ENCODE measurements at regions not wholly inside any gene's neighbourhood (a gene's known extent, or its start where the extent isn't known, plus 50 kb on each side); places are given as distances from the start of the nearest gene placed in this dataset.
"Not testable (repeated sequence)": the region's sequence is repeated elsewhere in the genome, so short reads cannot be mapped to it uniquely, and the experiment has no call there.

DNA sequence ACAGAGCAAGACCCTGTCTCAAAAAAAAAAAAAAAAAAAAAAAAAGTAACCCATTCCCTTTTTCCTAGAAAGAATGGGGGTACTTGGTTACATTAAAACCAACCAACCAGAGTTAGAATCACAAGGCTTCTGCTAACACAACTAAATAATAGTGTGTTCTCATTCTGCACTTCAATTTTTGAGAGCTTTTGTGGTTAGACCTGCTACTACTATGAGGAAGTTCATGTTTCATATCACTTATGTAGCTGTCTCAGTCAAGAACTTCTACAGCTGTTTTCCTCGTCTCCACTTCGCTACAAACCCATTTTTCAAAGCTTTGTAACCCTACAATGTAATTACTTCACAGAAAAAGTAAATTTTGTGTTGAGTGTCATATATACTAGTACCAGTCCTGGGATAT is 58.3 kb downstream of the PDHA2 start:
- DNase-seq (ENCODE audit: low read depth in 4 of 4, low spot score in 3 of 4): no peak

GRCh38 chr4:95909211-95909610 is 69.3 kb downstream of the PDHA2 start:
- no peak for DNase-seq (ENCODE audit: low read depth in 4 of 4, low spot score in 3 of 4)

DNA sequence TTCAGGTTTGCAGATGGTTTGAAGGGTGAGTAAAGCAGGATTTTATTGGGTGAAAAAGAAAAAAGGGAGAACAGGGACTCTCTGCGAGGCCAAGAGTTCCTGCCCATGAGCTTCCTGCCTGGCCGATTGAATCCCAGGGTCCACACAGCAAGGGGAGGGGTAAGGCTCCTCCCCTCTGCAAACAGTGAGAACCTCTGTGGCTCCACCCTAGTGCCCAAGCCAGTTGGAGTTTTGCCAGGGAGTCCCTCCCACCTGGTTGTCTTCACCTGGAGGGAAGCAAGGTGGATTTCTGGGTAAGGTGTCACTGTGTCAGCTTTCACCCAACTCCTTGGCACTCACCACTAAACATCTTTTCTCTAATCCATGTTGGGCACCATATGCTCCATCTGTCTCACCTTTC is 70.9 kb downstream of the PDHA2 start:
- DNase-seq (ENCODE audit: low read depth in 4 of 4, low spot score in 3 of 4): no peak

- no peak for DNase-seq (ENCODE audit: low read depth in 4 of 4, low spot score in 3 of 4)
Observed at GRCh38 chr4:95921470-95921869, 81.6 kb downstream of the PDHA2 start.

DNA sequence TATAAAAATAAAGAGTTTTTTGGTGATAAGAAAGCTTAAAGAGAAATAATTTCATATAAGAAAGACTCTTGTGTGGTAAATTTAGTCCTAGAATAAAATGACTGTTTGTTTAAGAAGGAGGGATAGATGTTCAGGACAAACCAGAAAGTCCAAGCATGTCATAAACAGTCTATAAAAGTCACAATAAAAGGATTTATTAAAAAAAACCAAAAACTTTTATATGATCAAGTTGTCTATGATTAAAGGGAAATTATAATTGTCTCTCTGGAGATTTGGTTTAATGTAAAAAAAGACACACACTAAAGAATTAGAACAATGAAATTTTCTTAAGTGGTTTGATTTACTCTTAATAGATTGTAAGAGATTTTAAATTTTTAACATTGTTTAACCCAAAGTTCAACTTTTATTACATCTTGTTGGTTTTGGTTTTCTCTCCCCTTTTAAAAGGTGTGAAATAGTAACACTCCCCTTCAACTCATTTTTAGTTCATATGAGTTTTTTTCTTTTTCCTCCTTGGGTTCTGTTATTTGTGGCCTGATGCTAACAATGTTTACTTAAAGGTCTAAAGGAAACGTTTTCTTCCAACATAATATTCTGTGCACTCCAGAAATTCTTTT is 89.7 kb downstream of the PDHA2 start:
- DNase-seq (ENCODE audit: low read depth in 4 of 4, low spot score in 3 of 4): no peak

- no peak for DNase-seq (ENCODE audit: low read depth in 4 of 4, low spot score in 3 of 4)
Observed at GRCh38 chr4:95939141-95939540, 99.2 kb downstream of the PDHA2 start.

- no peak for DNase-seq (ENCODE audit: low read depth in 4 of 4, low spot score in 3 of 4)
Observed at GRCh38 chr4:95949136-95949765, 109.4 kb downstream of the PDHA2 start.

DNA sequence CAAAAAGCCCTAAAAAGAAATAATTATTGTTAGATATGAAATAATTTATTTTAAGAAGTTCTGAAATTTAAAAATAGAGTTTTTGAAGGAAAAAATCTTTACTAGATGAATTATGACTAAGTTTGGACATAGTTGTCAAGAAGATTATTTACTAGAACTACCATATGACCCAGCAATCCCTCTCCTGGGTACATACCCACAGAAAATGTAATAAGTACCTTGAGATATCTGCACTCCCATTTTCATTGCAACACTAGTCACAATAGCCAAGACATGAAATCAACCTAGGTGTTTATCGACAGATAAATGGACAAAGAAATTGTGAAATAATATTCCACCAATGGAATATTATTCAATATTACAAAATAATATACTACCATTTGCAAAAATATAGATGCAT is 109.9 kb downstream of the PDHA2 start:
- no peak for DNase-seq (ENCODE audit: low read depth in 4 of 4, low spot score in 3 of 4)

GRCh38 chr4:95952538-95952937 is 112.6 kb downstream of the PDHA2 start:
- not testable (repeated sequence) for DNase-seq (ENCODE audit: low read depth in 4 of 4, low spot score in 3 of 4)

DNA sequence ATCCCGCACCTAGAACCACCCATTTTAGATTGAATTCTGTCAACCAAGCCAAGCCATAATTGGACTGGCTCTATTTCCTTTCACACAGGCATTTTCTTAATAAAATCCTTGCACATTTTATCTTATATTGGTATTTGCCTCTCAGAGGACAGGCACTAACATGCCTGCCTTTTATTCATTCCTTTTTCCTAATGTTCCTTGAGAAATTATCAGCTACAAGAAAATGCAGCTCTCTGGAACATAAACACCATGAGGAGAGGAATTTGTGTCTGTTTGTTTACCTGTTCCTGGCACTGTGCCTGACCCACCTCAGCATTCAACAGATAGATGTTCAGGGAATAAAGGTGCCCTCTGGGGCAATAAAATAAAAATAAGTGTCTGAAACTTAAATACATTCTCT is 116.2 kb downstream of the PDHA2 start:
- no peak for DNase-seq (ENCODE audit: low read depth in 4 of 4, low spot score in 3 of 4)

- no peak for DNase-seq (ENCODE audit: low read depth in 4 of 4, low spot score in 3 of 4)
Observed at GRCh38 chr4:95957054-95957453, 117.2 kb downstream of the PDHA2 start.

DNA sequence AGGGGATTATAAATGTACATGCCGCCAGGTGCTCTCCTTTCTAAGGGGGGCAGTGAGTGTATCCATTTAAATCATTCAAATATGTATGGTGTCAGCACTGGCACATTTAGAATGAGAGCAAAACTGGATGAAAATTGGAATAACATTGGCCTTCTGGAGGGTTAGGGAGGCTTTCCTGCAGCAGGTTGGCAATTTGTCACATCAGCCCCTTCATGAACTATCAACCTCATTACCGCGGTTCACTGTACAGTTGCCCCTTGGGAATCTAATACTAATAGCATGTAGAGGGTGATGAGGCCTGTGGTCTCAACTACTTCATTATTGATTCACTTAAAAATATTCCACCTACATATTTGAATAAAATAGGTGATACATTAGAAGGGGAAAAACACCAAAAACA is 117.9 kb downstream of the PDHA2 start:
- DNase-seq (ENCODE audit: low read depth in 4 of 4, low spot score in 3 of 4): no peak

DNA sequence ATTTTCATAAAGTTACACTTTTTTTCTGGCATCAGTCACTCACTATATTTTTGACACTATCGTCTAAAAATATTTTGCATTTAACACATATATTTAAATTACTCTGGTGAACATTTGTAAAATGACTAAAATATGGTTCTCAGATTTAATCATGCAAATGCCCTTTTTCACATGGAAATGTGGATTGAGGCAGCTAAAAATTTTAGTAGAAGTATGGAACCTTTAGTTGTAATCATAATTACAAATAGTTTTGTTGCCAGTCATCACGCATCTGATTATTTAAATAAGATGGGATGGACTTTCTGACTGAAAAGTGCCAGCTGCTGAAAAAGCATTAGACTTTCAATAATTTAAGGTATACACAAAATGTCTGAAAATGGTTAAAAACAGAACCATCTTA is 119.3 kb downstream of the PDHA2 start:
- no peak for DNase-seq (ENCODE audit: low read depth in 4 of 4, low spot score in 3 of 4)

DNA sequence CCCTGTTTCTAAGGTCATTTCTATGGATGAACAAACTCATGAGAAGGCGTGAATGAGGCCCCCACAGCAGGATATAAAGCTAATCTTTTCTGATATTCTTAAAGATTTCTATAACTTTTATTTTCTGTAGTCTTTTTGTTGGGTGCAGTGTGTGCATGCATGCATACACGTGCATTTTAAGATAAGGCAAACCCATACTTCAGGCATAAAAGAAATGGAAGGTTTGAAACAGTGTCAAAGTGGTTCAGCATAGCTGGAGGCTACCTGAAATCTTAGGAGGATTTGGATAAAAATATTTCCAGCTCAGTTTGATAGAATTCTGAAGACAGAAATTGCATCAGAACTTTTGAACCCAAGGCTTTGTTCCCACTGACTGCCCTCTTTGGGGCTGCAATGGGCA is 119.7 kb downstream of the PDHA2 start:
- DNase-seq (ENCODE audit: low read depth in 4 of 4, low spot score in 3 of 4): no peak

DNA sequence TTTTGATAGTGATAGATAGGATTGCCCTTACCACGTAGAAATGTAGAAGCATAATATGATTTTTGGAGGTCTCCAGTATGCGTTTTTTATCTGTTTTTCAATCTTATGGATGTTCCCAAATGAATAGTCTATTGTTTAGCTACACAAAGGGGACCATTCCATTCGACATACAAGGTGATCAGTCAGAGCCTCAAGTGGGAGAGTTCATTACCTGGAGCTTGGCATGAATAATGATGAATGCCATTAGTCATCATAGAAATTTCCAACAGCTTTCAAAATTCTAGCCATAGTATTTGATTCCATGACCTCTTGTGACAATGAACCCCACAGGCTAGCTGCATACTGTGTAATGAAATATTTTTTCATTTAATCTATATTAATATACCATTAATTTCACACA is 123.6 kb downstream of the PDHA2 start:
- no peak for DNase-seq (ENCODE audit: low read depth in 4 of 4, low spot score in 3 of 4)

GRCh38 chr4:95979961-95980876 is 140.3 kb downstream of the PDHA2 start:
- no peak for DNase-seq (ENCODE audit: low read depth in 4 of 4, low spot score in 3 of 4)

- DNase-seq (ENCODE audit: low read depth in 4 of 4, low spot score in 3 of 4): no peak
Observed at GRCh38 chr4:95980877-95981360, 141.0 kb downstream of the PDHA2 start.

DNA sequence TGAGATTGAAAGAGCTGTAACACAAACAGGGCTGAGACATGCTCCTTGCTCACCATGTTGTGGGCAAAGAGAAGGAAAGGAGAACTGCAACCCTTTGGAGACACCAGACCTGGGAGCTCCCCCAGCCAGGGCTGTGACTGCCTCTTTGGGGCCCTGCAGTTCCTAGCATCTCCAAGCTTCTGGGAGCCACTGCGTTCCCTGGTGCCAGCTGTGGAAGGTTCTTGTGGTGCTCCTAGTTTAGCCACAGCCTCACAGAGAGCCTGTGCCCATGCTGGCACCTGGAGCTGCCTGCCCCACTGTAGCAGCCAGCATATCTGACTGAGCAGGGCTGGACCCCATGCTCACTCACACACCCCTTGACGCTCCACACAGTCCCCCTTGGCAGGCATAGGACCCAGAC is 141.7 kb downstream of the PDHA2 start:
- no peak for DNase-seq (ENCODE audit: low read depth in 4 of 4, low spot score in 3 of 4)

DNA sequence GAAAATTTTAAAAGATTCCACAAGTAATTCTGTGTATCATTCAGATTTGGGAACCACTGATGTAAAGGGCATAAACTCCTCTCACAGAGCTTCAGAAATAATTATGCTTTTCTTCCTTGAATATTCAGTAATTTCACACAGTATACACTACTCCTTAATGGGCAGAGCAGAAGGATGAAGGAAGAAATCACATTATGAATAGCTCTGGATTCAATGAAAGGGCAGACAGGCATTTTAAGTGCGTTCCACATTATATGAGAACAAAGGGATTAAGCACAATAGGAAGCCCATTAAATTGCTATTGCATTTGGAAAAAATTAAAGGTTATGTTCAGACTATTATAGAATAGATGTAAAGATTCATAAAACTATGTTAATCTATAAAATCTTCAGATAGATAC is 142.6 kb downstream of the PDHA2 start:
- no peak for DNase-seq (ENCODE audit: low read depth in 4 of 4, low spot score in 3 of 4)

DNA sequence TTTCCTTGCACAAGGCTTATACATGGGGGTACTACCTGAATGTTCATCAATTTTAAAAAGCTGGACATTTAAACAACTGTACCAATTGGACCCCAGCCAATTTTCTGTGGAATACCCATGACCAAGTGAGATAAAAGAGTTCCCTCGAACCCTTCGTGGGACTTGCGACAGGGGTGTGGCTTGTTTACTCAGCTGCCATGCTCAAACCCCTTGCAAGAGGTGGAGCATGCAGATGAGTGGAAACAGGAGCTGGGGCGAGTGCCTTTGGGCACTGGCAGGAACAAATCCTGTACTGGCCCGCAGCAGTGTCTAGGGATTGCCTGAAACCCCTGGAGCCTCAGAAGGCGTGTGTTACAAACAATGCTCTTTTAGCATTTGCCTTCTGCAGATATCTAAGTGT is 144.2 kb downstream of the PDHA2 start:
- no peak for DNase-seq (ENCODE audit: low read depth in 4 of 4, low spot score in 3 of 4)

DNA sequence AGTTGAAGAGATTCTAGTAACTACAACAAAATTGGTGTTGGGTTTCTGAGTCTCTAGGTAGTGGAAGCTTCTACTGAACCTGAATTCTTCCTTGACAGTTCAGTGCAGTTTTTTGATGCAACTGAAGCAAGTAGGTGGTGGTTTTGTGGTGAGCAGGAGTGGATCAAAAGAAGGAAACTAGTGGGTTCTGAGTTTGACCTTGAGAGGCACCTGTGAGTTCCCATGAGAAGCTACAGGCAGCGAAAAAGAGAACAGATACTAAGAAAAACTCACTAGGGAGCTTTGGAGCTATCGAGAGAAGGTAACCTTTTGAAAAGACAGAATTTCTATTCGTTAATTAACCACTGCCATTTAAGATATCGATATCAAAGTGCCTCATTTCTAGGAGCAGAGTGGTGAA is 145.2 kb downstream of the PDHA2 start:
- DNase-seq (ENCODE audit: low read depth in 4 of 4, low spot score in 3 of 4): no peak

Measured in left renal pelvis (tissue), 4 donors.